ENCODE measurements at regions not wholly inside any gene's neighbourhood (a gene's known extent, or its start where the extent isn't known, plus 50 kb on each side); places are given as distances from the start of the nearest gene placed in this dataset.
"Not testable (repeated sequence)": the region's sequence is repeated elsewhere in the genome, so short reads cannot be mapped to it uniquely, and the experiment has no call there.

GRCh38 chr6:113719064-113719463 is 138.1 kb upstream of the MARCKS start:
- intact Hi-C loops (cut with DNase I), result no loop called here
- no peak for DNase-seq
- no peak overlapping the region for H3K27ac ChIP-seq
- H3K27me3 ChIP-seq, result no peaks in the 10 kb centered on the region
- no peak for TF ChIP-seq CTCF (IDR thresholded peaks at IDR 0.05)
- no peak for TF ChIP-seq POLR2A (IDR thresholded peaks at IDR 0.05)
- H3K9me3 ChIP-seq, result no peaks in the 10 kb centered on the region
- 92% methylated on average over 2 of the region's 2 CpGs; no CpG with 5 or more reads in 1 of the 2 donors for WGBS, 2 donors
- H3K4me1 ChIP-seq, result no peaks in the 10 kb centered on the region
- no peak overlapping the region for H3K4me3 ChIP-seq
- no peaks in the 10 kb centered on the region for H3K36me3 ChIP-seq

- Histone ChIP-seq H3K27ac (no peak overlapping the region), H3K36me3 (no peaks in the 10 kb centered on the region), H3K4me1 (no peaks in the 10 kb centered on the region), H3K4me3 (no peak overlapping the region), H3K9me3 (no peaks in the 10 kb centered on the region), H3K27me3 (no peaks in the 10 kb centered on the region)
- TF ChIP-seq POLR2A (IDR thresholded peaks at IDR 0.05) (no peak), CTCF (IDR thresholded peaks at IDR 0.05) (no peak)
- 85 to 91% methylated on average over 4 of the region's 4 CpGs for WGBS, 2 donors
- intact Hi-C loops (cut with DNase I), result no loop called here
- no peak for DNase-seq
These were observed 137.6 kb upstream of the MARCKS start for GRCh38 chr6:113719545-113719944.

GRCh38 chr6:113723182-113723581 is 134.0 kb upstream of the MARCKS start:
- no peaks in the 10 kb centered on the region for H3K4me1 ChIP-seq
- intact Hi-C loops (cut with DNase I), result no loop called here
- no peak overlapping the region for H3K27ac ChIP-seq
- H3K36me3 ChIP-seq, result no peaks in the 10 kb centered on the region
- 18 to 53% methylated on average over 4 of the region's 4 CpGs for WGBS, 2 donors
- no peak for DNase-seq
- H3K27me3 ChIP-seq, result no peaks in the 10 kb centered on the region
- no peaks in the 10 kb centered on the region for H3K9me3 ChIP-seq
- H3K4me3 ChIP-seq, result no peak overlapping the region
- TF ChIP-seq CTCF (IDR thresholded peaks at IDR 0.05), result no peak
- TF ChIP-seq POLR2A (IDR thresholded peaks at IDR 0.05), result no peak

- H3K36me3 ChIP-seq; H3K4me1 ChIP-seq; H3K27me3 ChIP-seq; DNase-seq; H3K4me3 ChIP-seq; intact Hi-C loops (cut with DNase I); H3K9me3 ChIP-seq; H3K27ac ChIP-seq: not testable (repeated sequence)
- WGBS, 2 donors, result 66 to 85% methylated on average over 2 of the region's 2 CpGs
These were observed 132.2 kb upstream of the MARCKS start for GRCh38 chr6:113724927-113725326.

- no peaks in the 10 kb centered on the region for H3K27me3 ChIP-seq
- H3K4me1 ChIP-seq, result peaks cover 0 to 21% (median 0%) of the 10 kb centered on the region in 3 donors
- H3K36me3 ChIP-seq, result no peaks in the 10 kb centered on the region
- TF ChIP-seq POLR2A (IDR thresholded peaks at IDR 0.05), result no peak
- TF ChIP-seq CTCF (IDR thresholded peaks at IDR 0.05), result no peak
- WGBS, 2 donors, result 71 to 85% methylated on average over 3 of the region's 3 CpGs
- intact Hi-C loops (cut with DNase I), result no loop called here
- no peak for DNase-seq
- H3K9me3 ChIP-seq, result no peaks in the 10 kb centered on the region
- H3K27ac ChIP-seq, result no peak overlapping the region
- H3K4me3 ChIP-seq, result no peak overlapping the region
These were observed 125.6 kb upstream of the MARCKS start for GRCh38 chr6:113731541-113731940.

GRCh38 chr6:113732384-113732966 is 124.7 kb upstream of the MARCKS start:
- Histone ChIP-seq H3K27me3 (no peaks in the 10 kb centered on the region), H3K9me3 (no peaks in the 10 kb centered on the region), H3K36me3 (no peaks in the 10 kb centered on the region), H3K4me3 (no peak overlapping the region), H3K4me1 (peaks cover 0 to 21% (median 0%) of the 10 kb centered on the region in 3 donors), H3K27ac (no peak overlapping the region)
- intact Hi-C loops (cut with DNase I), result no loop called here
- WGBS, 2 donors, result 67 to 79% methylated on average over 3 to 4 of the region's 4 CpGs
- DNase-seq, result no peak
- no peak for TF ChIP-seq POLR2A (IDR thresholded peaks at IDR 0.05)
- no peak for TF ChIP-seq CTCF (IDR thresholded peaks at IDR 0.05)

Measured in esophagus squamous epithelium (tissue), 5 donors.